ENCODE measurements at regions not wholly inside any gene's neighbourhood (a gene's known extent, or its start where the extent isn't known, plus 50 kb on each side); places are given as distances from the start of the nearest gene placed in this dataset.
"Not testable (repeated sequence)": the region's sequence is repeated elsewhere in the genome, so short reads cannot be mapped to it uniquely, and the experiment has no call there.

- not testable (repeated sequence) for DNase-seq (ENCODE audit: low spot score)
Measured at GRCh38 chr9:65454034-65454433, 169.0 kb upstream of the FOXD4L5 start.

GRCh38 chr9:65449886-65450610 is 165.0 kb upstream of the FOXD4L5 start:
- not testable (repeated sequence) for DNase-seq (ENCODE audit: low spot score)

DNA sequence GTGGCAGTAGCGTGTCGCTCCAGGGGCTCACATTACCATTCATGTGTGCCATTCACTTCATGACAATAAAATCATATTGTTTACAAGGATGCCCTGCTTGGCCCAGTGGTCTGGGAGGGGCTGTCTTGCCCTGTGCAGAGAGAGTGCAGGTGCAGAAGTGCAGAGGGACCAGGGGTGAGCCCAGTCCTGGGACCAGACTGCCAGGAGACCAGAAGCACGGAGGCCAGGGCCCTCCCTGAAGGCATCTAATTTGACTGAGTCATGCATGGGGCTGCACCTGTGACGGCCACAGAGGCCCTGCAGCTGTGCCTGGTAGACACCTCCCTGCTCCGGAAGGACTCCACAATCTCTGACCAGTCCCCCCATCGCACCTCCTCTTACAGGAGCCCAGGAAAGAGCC is 164.4 kb upstream of the FOXD4L5 start:
- DNase-seq (ENCODE audit: low spot score): no peak

DNA sequence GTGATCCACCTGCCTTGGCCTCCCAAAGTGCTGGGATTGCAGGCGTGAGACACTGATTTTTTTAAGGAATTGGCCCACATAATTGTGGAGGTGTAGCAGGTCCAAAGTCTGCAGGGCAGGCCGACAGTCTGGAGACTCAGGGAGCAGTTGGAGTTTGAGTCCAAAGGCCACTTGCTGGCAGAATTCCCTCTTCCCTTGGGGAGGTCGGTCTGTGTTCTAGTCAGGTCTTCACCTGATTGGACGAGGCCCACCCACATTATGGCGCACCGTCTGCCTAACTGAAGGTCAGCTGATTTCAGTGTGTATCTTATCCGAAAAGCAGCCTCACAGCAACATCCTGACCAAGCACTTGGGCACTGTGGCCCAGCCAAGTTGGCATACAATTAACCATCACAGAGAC is 162.1 kb upstream of the FOXD4L5 start:
- DNase-seq (ENCODE audit: low spot score): not testable (repeated sequence)

DNA sequence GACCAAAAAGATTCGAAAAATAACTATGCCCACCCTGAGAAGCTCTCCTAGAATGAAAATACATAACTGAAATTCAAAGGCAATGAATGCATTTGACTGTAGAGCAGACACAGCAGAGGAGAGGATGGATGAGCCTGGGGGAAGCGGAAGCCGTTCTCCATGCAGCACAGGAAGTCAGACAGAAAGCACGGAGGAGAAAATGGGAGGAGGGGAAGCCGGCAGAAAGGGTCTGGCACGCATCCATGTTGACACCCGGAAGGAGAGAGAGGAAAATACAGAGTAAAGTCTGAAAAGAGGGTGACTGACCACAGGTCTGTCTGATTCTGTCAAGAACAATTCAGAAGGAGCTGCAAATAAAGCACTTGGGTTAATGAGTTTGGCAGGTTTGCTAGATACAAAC is 161.0 kb upstream of the FOXD4L5 start:
- peak; percentile 23 for DNase-seq (ENCODE audit: low spot score)

DNA sequence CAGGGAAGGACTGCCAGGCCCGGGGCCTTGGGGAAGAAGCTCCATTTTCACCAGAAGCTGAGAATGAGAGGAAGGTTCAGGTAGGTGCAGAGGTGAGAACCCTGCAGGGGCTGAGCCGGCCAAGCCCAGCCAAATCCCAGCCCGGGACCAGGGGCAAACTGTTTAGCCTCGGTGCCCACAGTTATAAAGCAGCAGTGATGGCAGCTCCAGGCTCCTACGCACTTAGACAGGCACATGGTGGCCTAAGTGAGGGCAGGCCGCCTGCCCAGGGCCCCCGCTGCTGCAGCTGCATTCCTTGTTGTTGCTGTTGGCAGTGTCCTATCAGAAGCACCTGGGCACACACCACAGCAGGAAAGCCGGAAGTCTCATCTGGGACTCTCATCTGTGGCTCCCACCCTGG is 159.9 kb upstream of the FOXD4L5 start:
- no peak for DNase-seq (ENCODE audit: low spot score)

- DNase-seq (ENCODE audit: low spot score): not testable (repeated sequence)
Measured at GRCh38 chr9:65442116-65442515, 157.1 kb upstream of the FOXD4L5 start.

DNA sequence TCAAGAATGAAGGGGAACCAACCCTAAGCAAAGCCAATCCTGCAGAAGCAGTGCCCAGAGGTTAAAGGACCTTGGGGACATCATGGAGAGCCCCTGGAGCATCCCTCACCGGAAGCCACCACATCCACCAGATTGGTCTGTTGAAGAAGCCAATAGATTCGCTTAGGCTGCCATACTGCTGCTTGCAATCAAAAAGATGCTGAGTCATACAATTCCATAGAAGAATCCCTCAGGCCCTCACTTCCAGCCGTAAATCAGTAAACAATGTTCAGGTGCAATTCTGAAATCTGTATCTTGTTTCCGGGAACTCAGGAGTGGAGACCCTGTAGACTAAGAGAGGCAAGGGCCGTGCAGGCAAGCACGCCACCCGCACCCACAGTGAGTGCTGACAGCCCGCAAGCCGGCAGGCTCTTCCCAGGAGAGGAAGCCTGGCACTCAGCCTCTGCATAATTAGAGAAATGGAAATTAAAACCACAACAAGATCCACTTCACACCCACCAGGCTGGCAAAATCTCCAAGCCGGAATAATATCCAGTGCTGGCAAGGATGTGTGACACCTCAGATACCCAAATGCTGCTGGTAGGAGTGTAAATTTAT is 156.4 kb upstream of the FOXD4L5 start:
- DNase-seq (ENCODE audit: low spot score): not testable (repeated sequence)

DNA sequence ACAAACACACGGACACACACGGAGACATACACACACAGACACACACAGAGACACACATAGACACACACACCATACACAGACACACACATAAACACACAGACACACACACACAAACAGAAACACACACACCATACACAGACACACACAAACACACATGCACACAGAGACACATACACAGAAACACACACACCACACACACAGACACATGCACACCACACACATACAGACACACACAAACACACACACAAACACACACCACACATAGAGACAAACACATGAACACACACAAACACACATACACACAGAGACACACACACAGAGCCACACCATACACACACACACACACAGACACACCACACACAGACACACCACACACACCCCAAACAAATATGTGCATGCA is 152.7 kb upstream of the FOXD4L5 start:
- DNase-seq (ENCODE audit: low spot score): no peak

DNA sequence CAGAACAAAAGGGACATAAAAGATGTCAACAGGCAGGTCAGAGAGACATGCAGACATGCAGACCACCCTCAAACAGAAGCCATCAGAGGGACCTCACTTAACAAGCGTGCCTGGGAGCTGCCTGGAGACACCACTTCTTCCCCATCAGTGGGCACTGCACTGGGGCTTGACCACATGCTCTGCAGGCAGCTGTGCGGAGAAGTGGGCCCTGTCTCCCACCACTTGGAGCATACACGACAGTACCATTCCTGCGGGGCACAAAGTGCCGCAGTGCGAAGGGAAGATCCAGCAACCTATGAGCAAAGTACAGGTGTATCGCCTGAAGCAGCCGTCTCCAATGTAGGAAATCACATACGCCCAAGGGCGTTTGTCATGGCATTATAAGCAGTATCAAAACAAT is 150.5 kb upstream of the FOXD4L5 start:
- DNase-seq (ENCODE audit: low spot score): no peak

DNA sequence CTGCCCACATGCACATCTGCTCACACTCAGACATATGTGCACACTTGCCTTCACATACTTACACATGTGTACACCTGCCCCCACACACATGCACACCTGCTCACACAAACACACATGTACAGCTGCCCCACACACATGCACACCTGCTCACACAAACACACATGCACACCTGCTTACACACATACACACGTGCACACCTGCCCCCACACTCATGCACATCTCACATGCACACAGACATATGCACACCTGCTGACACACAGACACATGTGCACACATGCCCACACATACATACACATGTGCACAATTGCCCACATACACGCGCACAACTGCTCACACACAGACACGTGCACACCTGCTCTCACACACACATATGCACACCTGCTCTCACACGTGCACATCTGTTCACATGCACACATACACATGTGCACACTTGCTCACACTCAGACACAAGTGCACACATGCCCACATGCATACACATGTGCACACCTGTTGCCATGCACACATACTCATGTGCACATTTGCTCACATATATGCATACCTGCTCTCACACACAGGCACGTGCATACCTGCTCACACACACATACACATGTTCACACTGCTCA is 147.8 kb upstream of the FOXD4L5 start:
- DNase-seq (ENCODE audit: low spot score): no peak

GRCh38 chr9:65432051-65432450 is 147.0 kb upstream of the FOXD4L5 start:
- no peak for DNase-seq (ENCODE audit: low spot score)

DNA sequence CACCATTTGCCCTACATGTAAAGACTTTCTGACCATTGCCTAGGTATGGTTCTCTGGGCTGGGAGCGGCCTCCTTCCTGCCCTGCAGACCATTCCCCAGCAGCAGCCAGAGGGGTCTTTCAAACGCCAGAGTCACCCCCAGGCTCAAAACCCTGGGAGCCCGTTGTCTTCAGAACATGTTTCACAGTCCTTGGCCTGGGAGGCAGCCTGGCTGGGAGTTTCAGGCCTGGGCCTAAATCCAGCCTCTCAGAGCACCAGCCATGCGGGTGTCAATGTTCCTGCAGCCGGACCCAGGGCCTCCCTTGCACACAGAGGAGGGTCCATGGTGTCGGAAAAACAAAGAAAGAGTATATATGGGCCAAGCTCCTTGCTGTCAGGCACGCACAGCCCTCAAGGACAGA is 145.2 kb upstream of the FOXD4L5 start:
- no peak for DNase-seq (ENCODE audit: low spot score)

DNA sequence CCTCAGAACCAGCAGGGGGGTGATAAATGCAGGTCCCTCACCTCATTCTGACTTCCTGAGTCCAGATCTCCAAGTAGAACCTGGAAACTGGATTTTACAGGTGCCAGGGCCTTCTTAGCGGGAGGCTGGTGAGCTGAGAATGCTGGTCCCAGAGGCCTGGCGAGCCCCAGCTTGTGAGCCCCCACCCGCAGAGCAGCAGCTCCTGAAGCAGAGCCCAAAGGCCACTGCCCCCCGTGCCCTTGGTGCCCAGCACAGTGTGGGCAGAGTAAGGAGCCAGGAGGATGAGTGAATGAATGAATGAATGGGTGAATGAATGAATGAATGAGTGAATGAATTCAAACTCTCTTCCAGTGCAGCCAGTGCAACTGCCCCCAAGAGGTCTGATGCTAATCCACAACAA is 142.4 kb upstream of the FOXD4L5 start:
- DNase-seq (ENCODE audit: low spot score): not testable (repeated sequence)

GRCh38 chr9:65426813-65427212 is 141.8 kb upstream of the FOXD4L5 start:
- not testable (repeated sequence) for DNase-seq (ENCODE audit: low spot score)

DNA sequence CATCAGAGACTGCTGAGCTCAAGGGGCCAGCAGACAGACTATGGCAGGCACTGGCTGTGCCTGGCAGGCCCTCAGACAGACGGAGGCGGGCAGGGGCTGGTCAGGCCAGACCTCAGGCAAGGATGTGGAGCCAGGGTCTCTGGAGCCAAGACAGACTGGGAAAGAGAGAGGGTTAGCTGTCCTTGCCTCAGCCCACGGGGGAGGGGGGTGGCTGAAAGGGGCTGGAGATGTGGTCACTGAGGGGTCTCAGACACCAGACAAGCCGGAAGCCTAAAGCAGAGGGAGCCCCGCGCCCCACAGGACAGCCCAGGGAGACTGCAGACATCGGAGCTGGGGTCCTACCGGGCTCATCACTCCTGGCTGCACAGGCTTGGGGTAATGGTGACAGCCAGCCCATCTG is 141.2 kb upstream of the FOXD4L5 start:
- no peak for DNase-seq (ENCODE audit: low spot score)

- DNase-seq (ENCODE audit: low spot score): not testable (repeated sequence)
Measured at GRCh38 chr9:65425183-65425582, 140.2 kb upstream of the FOXD4L5 start.

DNA sequence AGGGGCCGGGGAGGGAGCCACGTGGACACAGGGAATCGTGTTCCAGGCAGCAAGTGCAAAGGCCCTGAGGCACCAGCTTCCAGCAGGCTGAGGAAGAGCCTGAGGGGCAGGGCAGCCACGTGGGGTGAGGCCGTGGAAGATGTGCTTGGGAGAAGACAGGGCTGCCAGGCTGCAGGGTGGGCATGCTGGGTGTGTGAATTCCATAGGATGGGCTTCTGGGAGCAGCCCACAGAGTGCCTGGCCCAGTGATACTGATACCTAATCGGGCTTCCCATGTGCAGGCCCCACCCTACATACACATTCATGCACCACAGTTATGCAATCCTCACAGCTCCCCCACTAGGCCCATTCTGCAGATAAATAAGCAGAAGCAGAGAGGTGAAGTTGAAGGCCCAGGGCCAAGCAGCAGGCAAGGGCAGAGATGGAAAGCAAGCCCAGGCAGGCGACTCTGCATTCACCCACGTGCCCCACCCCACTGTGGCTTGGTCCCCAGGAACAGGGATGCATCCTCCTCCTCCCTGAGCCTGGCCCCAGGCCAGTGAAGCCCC is 139.5 kb upstream of the FOXD4L5 start:
- not testable (repeated sequence) for DNase-seq (ENCODE audit: low spot score)

DNA sequence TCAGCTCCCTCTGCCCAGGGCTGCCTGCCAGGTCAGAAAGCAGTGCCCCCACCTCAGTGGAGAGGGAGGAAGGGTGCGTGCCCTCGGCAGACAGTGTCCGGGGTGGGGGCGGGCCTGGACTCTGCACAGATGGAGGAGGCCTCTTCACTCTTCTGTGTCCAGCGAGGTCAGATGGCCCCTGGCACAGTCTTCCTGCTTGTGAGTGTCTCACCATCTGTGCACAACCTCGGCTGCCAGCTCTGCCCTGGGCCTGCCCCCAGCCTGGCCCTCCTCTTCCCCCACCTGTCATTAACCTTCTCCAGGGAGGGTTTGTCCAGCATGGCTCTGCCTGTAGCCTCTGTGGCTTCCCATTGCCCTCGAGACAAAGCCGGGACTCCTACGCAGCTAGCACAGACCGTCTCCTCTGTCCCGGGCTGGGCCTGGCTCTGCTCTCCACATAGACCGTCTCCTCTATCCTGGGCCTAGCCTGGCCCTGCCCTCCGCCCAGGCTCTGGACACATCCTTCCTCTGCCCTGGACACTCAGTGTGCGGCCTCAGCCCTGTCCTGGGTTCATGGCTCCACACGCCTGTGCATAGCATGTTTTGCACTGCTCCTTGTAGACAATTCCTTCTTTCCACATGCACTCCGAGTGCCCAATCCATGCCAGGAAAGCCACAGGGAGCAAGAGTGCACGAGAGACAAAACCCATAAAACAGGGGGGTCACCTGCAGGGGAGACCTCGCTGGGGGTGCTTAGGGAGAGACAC is 138.9 kb upstream of the FOXD4L5 start:
- not testable (repeated sequence) for DNase-seq (ENCODE audit: low spot score)

- not testable (repeated sequence) for DNase-seq (ENCODE audit: low spot score)
Measured at GRCh38 chr9:65422966-65423690, 138.1 kb upstream of the FOXD4L5 start.

GRCh38 chr9:65421486-65421885 is 136.5 kb upstream of the FOXD4L5 start:
- DNase-seq (ENCODE audit: low spot score): not testable (repeated sequence)
